PC-9 (cell line): ENCODE measurements at regions not wholly inside any gene's neighbourhood (a gene's known extent, or its start where the extent isn't known, plus 50 kb on each side); places are given as distances from the start of the nearest gene placed in this dataset.
"Not testable (repeated sequence)": the region's sequence is repeated elsewhere in the genome, so short reads cannot be mapped to it uniquely, and the experiment has no call there.

Experiments
- CTCF ChIP-seq: fragments of 200-600 bp; sonication (generic); conservative IDR thresholded peaks from 2 replicates; pipeline ENCODE4 v1.6.1; 2017; ENCODE audit warnings: mixed run types, antibody characterized with exemption, mild to moderate bottlenecking, moderate library complexity
- EZH2 ChIP-seq: fragments of 200-600 bp; sonication (generic); IDR thresholded peaks from 2 replicates; pipeline ENCODE4 v1.8.0; 2017; ENCODE audit warnings: antibody characterized with exemption, low read depth

- not testable (repeated sequence) for TF ChIP-seq EZH2, CTCF
Measured at GRCh38 chr21:27858053-27858825, 891.4 kb upstream of the ADAMTS5 start.
